ENCODE measurements at regions not wholly inside any gene's neighbourhood (a gene's known extent, or its start where the extent isn't known, plus 50 kb on each side); places are given as distances from the start of the nearest gene placed in this dataset.

DNA sequence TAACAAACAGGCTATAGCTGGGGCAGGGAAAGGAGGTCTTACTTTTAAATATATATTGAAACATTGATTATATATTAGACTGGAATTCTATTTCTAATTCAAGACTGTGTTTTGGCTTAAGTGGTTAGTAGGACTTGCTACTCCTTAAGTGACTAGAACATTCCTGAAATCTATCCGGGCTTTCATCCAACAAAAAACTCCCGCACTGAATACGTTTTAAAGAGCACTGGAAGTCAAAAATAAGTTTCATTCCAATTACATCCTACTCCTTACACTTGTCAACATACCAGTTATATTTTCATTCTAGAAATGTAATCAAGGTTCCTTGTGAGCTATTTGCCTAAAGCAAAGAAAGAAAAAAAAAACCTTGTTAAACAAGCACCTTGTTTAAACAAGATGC, 204.6 kb downstream of the SP3 start:
- TF ChIP-seq, protein P1, sequence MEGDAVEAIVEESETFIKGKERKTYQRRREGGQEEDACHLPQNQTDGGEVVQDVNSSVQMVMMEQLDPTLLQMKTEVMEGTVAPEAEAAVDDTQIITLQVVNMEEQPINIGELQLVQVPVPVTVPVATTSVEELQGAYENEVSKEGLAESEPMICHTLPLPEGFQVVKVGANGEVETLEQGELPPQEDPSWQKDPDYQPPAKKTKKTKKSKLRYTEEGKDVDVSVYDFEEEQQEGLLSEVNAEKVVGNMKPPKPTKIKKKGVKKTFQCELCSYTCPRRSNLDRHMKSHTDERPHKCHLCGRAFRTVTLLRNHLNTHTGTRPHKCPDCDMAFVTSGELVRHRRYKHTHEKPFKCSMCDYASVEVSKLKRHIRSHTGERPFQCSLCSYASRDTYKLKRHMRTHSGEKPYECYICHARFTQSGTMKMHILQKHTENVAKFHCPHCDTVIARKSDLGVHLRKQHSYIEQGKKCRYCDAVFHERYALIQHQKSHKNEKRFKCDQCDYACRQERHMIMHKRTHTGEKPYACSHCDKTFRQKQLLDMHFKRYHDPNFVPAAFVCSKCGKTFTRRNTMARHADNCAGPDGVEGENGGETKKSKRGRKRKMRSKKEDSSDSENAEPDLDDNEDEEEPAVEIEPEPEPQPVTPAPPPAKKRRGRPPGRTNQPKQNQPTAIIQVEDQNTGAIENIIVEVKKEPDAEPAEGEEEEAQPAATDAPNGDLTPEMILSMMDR (IDR thresholded peaks at IDR 0.05) = no peak
- TF ChIP-seq POLR2AphosphoS5 (IDR thresholded peaks at IDR 0.05) = no peak
- no peak for TF ChIP-seq POLR2A (IDR thresholded peaks at IDR 0.05)

All from transverse colon (tissue), 4 donors.